BE2C (cell line): ENCODE measurements at regions not wholly inside any gene's neighbourhood (a gene's known extent, or its start where the extent isn't known, plus 50 kb on each side); places are given as distances from the start of the nearest gene placed in this dataset.

Experiments
- DNase-seq: peaks from one replicate; pipeline ENCODE4 v3.0.0-alpha.2; 2020
- H3K27me3 ChIP-seq: fragments of 250-450 bp; sonication (Bioruptor Pico); 2 replicates; pipeline ENCODE4 v1.5.1; 2020; ENCODE audit warnings: mild to moderate bottlenecking
- H3K36me3 ChIP-seq: fragments of 250-450 bp; sonication (Bioruptor Pico); 2 replicates; pipeline ENCODE4 v1.5.1; 2020; ENCODE audit warnings: mild to moderate bottlenecking
- H3K4me1 ChIP-seq: fragments of 250-450 bp; sonication (Bioruptor Pico); 2 replicates; pipeline ENCODE4 v1.5.1; 2020
- H3K4me3 ChIP-seq: 2 replicates; pipeline ENCODE4 v1.5.1; 2011; ENCODE audit warnings: low read depth, low read length
- H3K9me3 ChIP-seq: fragments of 250-450 bp; sonication (Bioruptor Pico); 2 replicates; pipeline ENCODE4 v1.5.1; 2020
- CTCF ChIP-seq: IDR thresholded peaks from 2 replicates; pipeline ENCODE4 v1.5.1; 2012; ENCODE audit warnings: mild to moderate bottlenecking, low read depth, low read length

- no peak overlapping the region for H3K4me3 ChIP-seq
- no peaks in the 10 kb centered on the region for H3K4me1 ChIP-seq
- H3K9me3 ChIP-seq: no peaks in the 10 kb centered on the region
- H3K27me3 ChIP-seq: no peaks in the 10 kb centered on the region
- DNase-seq: no peak
- TF ChIP-seq CTCF: no peak
- H3K36me3 ChIP-seq: no peaks in the 10 kb centered on the region
Observed at GRCh38 chr1:82950606-82951200, 1048.2 kb downstream of the TTLL7 start.

GRCh38 chr1:82948386-82948785 is 1050.5 kb downstream of the TTLL7 start:
- DNase-seq: no peak
- H3K4me3 ChIP-seq: no peak overlapping the region
- H3K9me3 ChIP-seq: no peaks in the 10 kb centered on the region
- TF ChIP-seq CTCF: no peak
- H3K36me3 ChIP-seq: no peaks in the 10 kb centered on the region
- no peaks in the 10 kb centered on the region for H3K27me3 ChIP-seq
- no peaks in the 10 kb centered on the region for H3K4me1 ChIP-seq

- DNase-seq: no peak
Observed at GRCh38 chr1:82947278-82947677, 1051.7 kb downstream of the TTLL7 start.

GRCh38 chr1:82946096-82946605 is 1052.8 kb downstream of the TTLL7 start:
- no peak for DNase-seq
- H3K4me1 ChIP-seq: no peaks in the 10 kb centered on the region
- TF ChIP-seq CTCF: no peak
- no peaks in the 10 kb centered on the region for H3K36me3 ChIP-seq
- no peaks in the 10 kb centered on the region for H3K9me3 ChIP-seq
- H3K4me3 ChIP-seq: no peak overlapping the region
- no peaks in the 10 kb centered on the region for H3K27me3 ChIP-seq

More at GRCh38 chr1:82947278-82947677, 1051.7 kb downstream of the TTLL7 start:
- H3K9me3 ChIP-seq: no peaks in the 10 kb centered on the region
- no peak overlapping the region for H3K4me3 ChIP-seq
- H3K4me1 ChIP-seq: no peaks in the 10 kb centered on the region
- no peaks in the 10 kb centered on the region for H3K36me3 ChIP-seq
- no peaks in the 10 kb centered on the region for H3K27me3 ChIP-seq
- TF ChIP-seq CTCF: no peak

- Histone ChIP-seq H3K36me3 (no peaks in the 10 kb centered on the region), H3K9me3 (no peaks in the 10 kb centered on the region), H3K4me1 (no peaks in the 10 kb centered on the region), H3K27me3 (no peaks in the 10 kb centered on the region), H3K4me3 (no peak overlapping the region)
- TF ChIP-seq CTCF: no peak
- no peak for DNase-seq
Observed at GRCh38 chr1:82944822-82945221, 1054.1 kb downstream of the TTLL7 start.

- peak; percentile 33 for DNase-seq
- Histone ChIP-seq H3K4me1 (no peaks in the 10 kb centered on the region), H3K36me3 (no peaks in the 10 kb centered on the region), H3K4me3 (no peak overlapping the region), H3K27me3 (no peaks in the 10 kb centered on the region), H3K9me3 (no peaks in the 10 kb centered on the region)
- no peak for TF ChIP-seq CTCF
Observed at GRCh38 chr1:82934074-82934473, 1064.9 kb downstream of the TTLL7 start.
